ENCODE measurements at regions not wholly inside any gene's neighbourhood (a gene's known extent, or its start where the extent isn't known, plus 50 kb on each side); places are given as distances from the start of the nearest gene placed in this dataset.

DNA sequence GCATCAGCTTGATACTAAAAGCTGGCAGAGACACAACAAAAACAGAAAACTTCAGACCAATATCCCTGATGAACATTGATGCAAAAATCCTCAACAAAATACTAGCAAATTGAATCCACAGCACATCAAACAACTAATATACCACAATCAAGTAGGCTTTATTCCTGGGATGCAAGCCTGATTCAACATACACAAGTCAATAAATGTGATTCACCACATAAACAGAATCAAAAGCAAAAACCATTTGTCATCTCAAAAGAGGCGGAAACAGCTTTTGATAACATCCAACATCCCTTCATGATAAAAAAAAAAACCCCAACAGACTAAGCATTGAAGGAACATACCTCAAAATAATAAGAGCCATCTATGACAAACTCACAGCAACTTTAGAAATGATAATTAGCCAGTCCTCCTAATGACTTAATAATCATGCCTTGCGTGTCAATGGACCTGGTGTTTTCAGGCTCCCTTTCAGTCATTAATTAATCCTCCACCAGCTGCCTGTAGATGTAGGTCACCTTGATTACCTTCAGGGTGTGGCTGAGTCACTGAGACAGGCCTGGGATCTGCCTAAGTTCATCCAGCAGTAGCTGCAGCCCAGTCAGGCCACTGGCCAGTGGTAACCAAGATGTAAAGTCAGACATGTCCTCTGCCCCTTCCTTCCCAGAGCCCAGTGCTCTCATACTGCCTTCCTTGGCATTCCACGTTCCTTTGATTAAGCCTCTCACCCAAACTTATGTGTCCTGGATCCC is 109.8 kb downstream of the EHF start:
- no peak for TF ChIP-seq POLR2A (IDR thresholded peaks at IDR 0.05; ENCODE audit: low read depth, low read length)
- TF ChIP-seq, protein P1, sequence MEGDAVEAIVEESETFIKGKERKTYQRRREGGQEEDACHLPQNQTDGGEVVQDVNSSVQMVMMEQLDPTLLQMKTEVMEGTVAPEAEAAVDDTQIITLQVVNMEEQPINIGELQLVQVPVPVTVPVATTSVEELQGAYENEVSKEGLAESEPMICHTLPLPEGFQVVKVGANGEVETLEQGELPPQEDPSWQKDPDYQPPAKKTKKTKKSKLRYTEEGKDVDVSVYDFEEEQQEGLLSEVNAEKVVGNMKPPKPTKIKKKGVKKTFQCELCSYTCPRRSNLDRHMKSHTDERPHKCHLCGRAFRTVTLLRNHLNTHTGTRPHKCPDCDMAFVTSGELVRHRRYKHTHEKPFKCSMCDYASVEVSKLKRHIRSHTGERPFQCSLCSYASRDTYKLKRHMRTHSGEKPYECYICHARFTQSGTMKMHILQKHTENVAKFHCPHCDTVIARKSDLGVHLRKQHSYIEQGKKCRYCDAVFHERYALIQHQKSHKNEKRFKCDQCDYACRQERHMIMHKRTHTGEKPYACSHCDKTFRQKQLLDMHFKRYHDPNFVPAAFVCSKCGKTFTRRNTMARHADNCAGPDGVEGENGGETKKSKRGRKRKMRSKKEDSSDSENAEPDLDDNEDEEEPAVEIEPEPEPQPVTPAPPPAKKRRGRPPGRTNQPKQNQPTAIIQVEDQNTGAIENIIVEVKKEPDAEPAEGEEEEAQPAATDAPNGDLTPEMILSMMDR (conservative IDR thresholded peaks at IDR 0.05; ENCODE audit: low read depth, low read length), result no peak
- TF ChIP-seq MAFK (IDR thresholded peaks at IDR 0.05; ENCODE audit: low read depth, low read length), result no peak
- TF ChIP-seq RAD21 (IDR thresholded peaks at IDR 0.05; ENCODE audit: low read length), result no peak
